ENCODE measurements at regions not wholly inside any gene's neighbourhood (a gene's known extent, or its start where the extent isn't known, plus 50 kb on each side); places are given as distances from the start of the nearest gene placed in this dataset.

DNA sequence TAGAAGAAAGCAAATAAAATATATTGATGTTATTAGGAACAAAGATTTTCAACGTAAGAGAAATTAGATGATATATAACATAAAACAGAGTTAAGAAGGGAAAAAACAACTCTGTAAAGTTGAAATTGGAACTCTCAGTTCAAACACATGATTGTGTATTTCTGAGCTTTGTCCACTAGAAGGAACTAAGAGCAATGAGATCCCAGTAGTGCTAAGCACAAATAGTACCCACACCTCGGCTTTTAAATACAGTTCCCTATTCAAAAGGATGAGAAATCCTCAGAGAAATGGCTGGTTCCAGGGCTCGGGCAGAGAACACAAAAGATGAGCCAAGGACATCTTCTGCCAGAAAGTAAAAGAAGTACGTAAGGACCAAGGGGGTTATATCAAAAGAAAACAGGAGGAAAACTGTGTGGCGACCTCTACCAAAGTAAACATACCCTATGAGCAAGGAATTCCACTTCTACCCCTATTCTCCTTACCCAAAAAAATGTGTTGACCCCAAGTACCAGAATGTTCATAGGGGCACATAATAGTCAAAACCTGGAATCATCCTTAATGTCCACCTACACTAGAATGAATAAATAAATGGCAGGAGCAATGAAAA is 96.6 kb downstream of the SPTSSA start (continued):
- TF ChIP-seq ZNF274 (CRISPR knock-in tag; IDR thresholded peaks at IDR 0.05) (no peak), ZNF724P (CRISPR knock-in tag; IDR thresholded peaks at IDR 0.05; ENCODE audit: borderline replicate concordance) (no peak), KDM5B (CRISPR knock-in tag; IDR thresholded peaks at IDR 0.05; ENCODE audit: borderline replicate concordance) (no peak), MXD4 (CRISPR knock-in tag; IDR thresholded peaks at IDR 0.05) (no peak), ZNF546 (CRISPR knock-in tag; conservative IDR thresholded peaks at IDR 0.05) (no peak), ZSCAN31 (CRISPR knock-in tag; IDR thresholded peaks at IDR 0.05; ENCODE audit: low read depth) (no peak), GFI1 (CRISPR knock-in tag; IDR thresholded peaks at IDR 0.05; ENCODE audit: borderline replicate concordance) (peak; percentile 65), SAP130 (CRISPR knock-in tag; IDR thresholded peaks at IDR 0.05; ENCODE audit: low read depth) (no peak; the same call in 1 of the 2 replicates)
- TF ChIP-seq, protein P1, sequence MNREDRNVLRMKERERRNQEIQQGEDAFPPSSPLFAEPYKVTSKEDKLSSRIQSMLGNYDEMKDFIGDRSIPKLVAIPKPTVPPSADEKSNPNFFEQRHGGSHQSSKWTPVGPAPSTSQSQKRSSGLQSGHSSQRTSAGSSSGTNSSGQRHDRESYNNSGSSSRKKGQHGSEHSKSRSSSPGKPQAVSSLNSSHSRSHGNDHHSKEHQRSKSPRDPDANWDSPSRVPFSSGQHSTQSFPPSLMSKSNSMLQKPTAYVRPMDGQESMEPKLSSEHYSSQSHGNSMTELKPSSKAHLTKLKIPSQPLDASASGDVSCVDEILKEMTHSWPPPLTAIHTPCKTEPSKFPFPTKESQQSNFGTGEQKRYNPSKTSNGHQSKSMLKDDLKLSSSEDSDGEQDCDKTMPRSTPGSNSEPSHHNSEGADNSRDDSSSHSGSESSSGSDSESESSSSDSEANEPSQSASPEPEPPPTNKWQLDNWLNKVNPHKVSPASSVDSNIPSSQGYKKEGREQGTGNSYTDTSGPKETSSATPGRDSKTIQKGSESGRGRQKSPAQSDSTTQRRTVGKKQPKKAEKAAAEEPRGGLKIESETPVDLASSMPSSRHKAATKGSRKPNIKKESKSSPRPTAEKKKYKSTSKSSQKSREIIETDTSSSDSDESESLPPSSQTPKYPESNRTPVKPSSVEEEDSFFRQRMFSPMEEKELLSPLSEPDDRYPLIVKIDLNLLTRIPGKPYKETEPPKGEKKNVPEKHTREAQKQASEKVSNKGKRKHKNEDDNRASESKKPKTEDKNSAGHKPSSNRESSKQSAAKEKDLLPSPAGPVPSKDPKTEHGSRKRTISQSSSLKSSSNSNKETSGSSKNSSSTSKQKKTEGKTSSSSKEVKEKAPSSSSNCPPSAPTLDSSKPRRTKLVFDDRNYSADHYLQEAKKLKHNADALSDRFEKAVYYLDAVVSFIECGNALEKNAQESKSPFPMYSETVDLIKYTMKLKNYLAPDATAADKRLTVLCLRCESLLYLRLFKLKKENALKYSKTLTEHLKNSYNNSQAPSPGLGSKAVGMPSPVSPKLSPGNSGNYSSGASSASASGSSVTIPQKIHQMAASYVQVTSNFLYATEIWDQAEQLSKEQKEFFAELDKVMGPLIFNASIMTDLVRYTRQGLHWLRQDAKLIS (CRISPR knock-in tag; IDR thresholded peaks at IDR 0.05) = no peak
- TF ChIP-seq, protein P2, sequence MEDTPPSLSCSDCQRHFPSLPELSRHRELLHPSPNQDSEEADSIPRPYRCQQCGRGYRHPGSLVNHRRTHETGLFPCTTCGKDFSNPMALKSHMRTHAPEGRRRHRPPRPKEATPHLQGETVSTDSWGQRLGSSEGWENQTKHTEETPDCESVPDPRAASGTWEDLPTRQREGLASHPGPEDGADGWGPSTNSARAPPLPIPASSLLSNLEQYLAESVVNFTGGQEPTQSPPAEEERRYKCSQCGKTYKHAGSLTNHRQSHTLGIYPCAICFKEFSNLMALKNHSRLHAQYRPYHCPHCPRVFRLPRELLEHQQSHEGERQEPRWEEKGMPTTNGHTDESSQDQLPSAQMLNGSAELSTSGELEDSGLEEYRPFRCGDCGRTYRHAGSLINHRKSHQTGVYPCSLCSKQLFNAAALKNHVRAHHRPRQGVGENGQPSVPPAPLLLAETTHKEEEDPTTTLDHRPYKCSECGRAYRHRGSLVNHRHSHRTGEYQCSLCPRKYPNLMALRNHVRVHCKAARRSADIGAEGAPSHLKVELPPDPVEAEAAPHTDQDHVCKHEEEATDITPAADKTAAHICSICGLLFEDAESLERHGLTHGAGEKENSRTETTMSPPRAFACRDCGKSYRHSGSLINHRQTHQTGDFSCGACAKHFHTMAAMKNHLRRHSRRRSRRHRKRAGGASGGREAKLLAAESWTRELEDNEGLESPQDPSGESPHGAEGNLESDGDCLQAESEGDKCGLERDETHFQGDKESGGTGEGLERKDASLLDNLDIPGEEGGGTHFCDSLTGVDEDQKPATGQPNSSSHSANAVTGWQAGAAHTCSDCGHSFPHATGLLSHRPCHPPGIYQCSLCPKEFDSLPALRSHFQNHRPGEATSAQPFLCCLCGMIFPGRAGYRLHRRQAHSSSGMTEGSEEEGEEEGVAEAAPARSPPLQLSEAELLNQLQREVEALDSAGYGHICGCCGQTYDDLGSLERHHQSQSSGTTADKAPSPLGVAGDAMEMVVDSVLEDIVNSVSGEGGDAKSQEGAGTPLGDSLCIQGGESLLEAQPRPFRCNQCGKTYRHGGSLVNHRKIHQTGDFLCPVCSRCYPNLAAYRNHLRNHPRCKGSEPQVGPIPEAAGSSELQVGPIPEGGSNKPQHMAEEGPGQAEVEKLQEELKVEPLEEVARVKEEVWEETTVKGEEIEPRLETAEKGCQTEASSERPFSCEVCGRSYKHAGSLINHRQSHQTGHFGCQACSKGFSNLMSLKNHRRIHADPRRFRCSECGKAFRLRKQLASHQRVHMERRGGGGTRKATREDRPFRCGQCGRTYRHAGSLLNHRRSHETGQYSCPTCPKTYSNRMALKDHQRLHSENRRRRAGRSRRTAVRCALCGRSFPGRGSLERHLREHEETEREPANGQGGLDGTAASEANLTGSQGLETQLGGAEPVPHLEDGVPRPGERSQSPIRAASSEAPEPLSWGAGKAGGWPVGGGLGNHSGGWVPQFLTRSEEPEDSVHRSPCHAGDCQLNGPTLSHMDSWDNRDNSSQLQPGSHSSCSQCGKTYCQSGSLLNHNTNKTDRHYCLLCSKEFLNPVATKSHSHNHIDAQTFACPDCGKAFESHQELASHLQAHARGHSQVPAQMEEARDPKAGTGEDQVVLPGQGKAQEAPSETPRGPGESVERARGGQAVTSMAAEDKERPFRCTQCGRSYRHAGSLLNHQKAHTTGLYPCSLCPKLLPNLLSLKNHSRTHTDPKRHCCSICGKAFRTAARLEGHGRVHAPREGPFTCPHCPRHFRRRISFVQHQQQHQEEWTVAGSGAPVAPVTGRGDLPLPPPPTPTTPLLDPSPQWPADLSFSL (CRISPR knock-in tag; IDR thresholded peaks at IDR 0.05) = no peak
- TF ChIP-seq, protein P3, sequence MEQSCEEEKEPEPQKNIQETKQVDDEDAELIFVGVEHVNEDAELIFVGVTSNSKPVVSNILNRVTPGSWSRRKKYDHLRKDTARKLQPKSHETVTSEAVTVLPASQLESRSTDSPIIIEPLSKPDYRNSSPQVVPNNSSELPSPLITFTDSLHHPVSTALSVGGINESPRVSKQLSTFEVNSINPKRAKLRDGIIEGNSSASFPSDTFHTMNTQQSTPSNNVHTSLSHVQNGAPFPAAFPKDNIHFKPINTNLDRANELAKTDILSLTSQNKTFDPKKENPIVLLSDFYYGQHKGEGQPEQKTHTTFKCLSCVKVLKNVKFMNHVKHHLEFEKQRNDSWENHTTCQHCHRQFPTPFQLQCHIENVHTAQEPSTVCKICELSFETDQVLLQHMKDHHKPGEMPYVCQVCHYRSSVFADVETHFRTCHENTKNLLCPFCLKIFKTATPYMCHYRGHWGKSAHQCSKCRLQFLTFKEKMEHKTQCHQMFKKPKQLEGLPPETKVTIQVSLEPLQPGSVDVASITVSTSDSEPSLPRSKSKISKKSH (CRISPR knock-in tag; IDR thresholded peaks at IDR 0.05; ENCODE audit: borderline replicate concordance) = no peak
- TF ChIP-seq, protein P4, sequence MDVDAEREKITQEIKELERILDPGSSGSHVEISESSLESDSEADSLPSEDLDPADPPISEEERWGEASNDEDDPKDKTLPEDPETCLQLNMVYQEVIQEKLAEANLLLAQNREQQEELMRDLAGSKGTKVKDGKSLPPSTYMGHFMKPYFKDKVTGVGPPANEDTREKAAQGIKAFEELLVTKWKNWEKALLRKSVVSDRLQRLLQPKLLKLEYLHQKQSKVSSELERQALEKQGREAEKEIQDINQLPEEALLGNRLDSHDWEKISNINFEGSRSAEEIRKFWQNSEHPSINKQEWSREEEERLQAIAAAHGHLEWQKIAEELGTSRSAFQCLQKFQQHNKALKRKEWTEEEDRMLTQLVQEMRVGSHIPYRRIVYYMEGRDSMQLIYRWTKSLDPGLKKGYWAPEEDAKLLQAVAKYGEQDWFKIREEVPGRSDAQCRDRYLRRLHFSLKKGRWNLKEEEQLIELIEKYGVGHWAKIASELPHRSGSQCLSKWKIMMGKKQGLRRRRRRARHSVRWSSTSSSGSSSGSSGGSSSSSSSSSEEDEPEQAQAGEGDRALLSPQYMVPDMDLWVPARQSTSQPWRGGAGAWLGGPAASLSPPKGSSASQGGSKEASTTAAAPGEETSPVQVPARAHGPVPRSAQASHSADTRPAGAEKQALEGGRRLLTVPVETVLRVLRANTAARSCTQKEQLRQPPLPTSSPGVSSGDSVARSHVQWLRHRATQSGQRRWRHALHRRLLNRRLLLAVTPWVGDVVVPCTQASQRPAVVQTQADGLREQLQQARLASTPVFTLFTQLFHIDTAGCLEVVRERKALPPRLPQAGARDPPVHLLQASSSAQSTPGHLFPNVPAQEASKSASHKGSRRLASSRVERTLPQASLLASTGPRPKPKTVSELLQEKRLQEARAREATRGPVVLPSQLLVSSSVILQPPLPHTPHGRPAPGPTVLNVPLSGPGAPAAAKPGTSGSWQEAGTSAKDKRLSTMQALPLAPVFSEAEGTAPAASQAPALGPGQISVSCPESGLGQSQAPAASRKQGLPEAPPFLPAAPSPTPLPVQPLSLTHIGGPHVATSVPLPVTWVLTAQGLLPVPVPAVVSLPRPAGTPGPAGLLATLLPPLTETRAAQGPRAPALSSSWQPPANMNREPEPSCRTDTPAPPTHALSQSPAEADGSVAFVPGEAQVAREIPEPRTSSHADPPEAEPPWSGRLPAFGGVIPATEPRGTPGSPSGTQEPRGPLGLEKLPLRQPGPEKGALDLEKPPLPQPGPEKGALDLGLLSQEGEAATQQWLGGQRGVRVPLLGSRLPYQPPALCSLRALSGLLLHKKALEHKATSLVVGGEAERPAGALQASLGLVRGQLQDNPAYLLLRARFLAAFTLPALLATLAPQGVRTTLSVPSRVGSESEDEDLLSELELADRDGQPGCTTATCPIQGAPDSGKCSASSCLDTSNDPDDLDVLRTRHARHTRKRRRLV (CRISPR knock-in tag; IDR thresholded peaks at IDR 0.05) = no peak

Measured in HepG2 (cell line).